NCI-H774 (cell line): ENCODE measurements at regions not wholly inside any gene's neighbourhood (a gene's known extent, or its start where the extent isn't known, plus 50 kb on each side); places are given as distances from the start of the nearest gene placed in this dataset.
"Not testable (repeated sequence)": the region's sequence is repeated elsewhere in the genome, so short reads cannot be mapped to it uniquely, and the experiment has no call there.

ENCODE experiments used
- DNase-seq: peaks from one replicate; lab custom pipeline; 2025; lab: John Stamatoyannopoulos, UW

- no peak for DNase-seq
Measured at GRCh38 chr6:98039443-98039842, 756.4 kb upstream of the MMS22L start.

- no peak for DNase-seq
Measured at GRCh38 chr6:98039904-98040607, 757.0 kb upstream of the MMS22L start.

GRCh38 chr6:98041056-98041455 is 758.0 kb upstream of the MMS22L start:
- no peak for DNase-seq

GRCh38 chr6:98041921-98042320 is 758.9 kb upstream of the MMS22L start:
- DNase-seq, result no peak

GRCh38 chr6:98044151-98044561 is 761.1 kb upstream of the MMS22L start:
- no peak for DNase-seq

- DNase-seq, result no peak
Measured at GRCh38 chr6:98044791-98045470, 761.9 kb upstream of the MMS22L start.

- DNase-seq, result no peak
Measured at GRCh38 chr6:98047164-98047563, 764.1 kb upstream of the MMS22L start.

GRCh38 chr6:98047871-98048270 is 764.9 kb upstream of the MMS22L start:
- no peak for DNase-seq

- no peak for DNase-seq
Measured at GRCh38 chr6:98054453-98054852, 771.4 kb upstream of the MMS22L start.

GRCh38 chr6:98056955-98057354 is 773.9 kb upstream of the MMS22L start:
- no peak for DNase-seq

GRCh38 chr6:98067375-98067774 is 767.0 kb upstream of the POU3F2 start:
- DNase-seq, result no peak

GRCh38 chr6:98088537-98088936 is 745.8 kb upstream of the POU3F2 start:
- not testable (repeated sequence) for DNase-seq

- no peak for DNase-seq
Measured at GRCh38 chr6:98092331-98092730, 742.0 kb upstream of the POU3F2 start.

- DNase-seq, result no peak
Measured at GRCh38 chr6:98094696-98095095, 739.7 kb upstream of the POU3F2 start.

GRCh38 chr6:98107801-98108200 is 726.6 kb upstream of the POU3F2 start:
- DNase-seq, result no peak

- DNase-seq, result no peak
Measured at GRCh38 chr6:98116455-98116854, 717.9 kb upstream of the POU3F2 start.

- DNase-seq, result no peak
Measured at GRCh38 chr6:98117068-98117467, 717.3 kb upstream of the POU3F2 start.

- DNase-seq, result no peak
Measured at GRCh38 chr6:98118397-98119045, 715.9 kb upstream of the POU3F2 start.

GRCh38 chr6:98124171-98124570 is 710.2 kb upstream of the POU3F2 start:
- DNase-seq, result no peak

- no peak for DNase-seq
Measured at GRCh38 chr6:98131290-98131990, 702.9 kb upstream of the POU3F2 start.

GRCh38 chr6:98136333-98136732 is 698.0 kb upstream of the POU3F2 start:
- no peak for DNase-seq

GRCh38 chr6:98137391-98137790 is 697.0 kb upstream of the POU3F2 start:
- DNase-seq, result no peak

- no peak for DNase-seq
Measured at GRCh38 chr6:98142839-98143238, 691.5 kb upstream of the POU3F2 start.
